Raji (cell line): ENCODE measurements at regions not wholly inside any gene's neighbourhood (a gene's known extent, or its start where the extent isn't known, plus 50 kb on each side); places are given as distances from the start of the nearest gene placed in this dataset.

Experiments
- POLR2A ChIP-seq: IDR thresholded peaks from 2 replicates; pipeline ENCODE4 v1.6.1; 2011; ENCODE audit warnings: low read depth, low read length, control low read depth; ENCODE audit not compliant: insufficient read depth

DNA sequence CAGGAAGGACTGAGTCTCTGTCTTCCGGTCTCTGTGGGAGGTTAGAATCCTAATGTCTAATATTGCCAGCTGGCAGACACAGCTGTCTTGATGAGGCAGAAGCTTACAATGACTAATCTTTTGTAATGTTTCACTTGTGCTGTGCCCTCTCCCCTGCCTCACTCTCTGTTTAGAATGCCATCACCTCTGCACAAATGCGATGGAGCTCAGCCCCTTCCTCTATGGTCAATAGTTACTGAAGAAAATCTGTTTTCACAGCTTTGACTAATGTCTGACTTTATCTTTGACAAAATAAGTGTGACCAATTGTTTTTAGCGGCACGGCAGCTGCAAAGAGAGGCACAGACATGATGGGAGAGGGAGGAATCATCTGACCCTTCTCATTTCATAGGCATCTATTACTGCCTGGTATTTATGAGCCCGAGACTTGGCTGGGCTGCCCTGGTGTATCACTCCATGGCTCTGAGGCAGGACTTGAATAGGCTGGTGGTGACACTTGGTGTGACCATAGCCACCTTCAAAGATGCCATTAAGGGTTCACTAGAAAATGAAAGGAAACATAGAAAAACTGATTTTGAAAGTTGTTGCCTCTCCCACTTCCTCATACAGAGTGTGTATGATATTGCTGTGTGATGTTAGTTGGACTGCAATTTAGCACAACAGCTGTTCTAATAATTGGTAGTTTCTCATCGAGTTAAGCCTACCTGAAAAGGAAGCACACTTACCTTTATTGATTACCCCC lies 163.2 kb upstream of the NBPF11 start:
- no peak for TF ChIP-seq POLR2A

DNA sequence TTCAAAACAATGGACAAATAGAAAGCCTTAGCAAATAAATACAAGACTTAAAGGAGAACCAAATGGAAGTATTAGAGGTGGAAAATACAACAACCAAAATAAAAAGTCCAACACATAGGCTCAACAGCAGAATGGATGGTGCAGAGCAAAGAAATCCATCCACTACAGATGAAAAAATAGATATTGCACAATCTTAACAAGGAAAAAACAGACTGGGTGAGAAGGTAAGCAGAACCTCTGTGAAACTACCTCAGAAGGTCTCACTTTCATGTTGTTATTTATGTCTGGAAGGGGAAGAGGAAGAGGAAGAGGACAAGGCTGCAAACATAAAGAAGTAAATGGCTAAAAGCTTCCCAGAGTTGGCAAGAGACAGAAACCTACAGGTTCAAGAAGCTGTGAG lies 158.7 kb upstream of the NBPF11 start:
- TF ChIP-seq POLR2A = no peak

DNA sequence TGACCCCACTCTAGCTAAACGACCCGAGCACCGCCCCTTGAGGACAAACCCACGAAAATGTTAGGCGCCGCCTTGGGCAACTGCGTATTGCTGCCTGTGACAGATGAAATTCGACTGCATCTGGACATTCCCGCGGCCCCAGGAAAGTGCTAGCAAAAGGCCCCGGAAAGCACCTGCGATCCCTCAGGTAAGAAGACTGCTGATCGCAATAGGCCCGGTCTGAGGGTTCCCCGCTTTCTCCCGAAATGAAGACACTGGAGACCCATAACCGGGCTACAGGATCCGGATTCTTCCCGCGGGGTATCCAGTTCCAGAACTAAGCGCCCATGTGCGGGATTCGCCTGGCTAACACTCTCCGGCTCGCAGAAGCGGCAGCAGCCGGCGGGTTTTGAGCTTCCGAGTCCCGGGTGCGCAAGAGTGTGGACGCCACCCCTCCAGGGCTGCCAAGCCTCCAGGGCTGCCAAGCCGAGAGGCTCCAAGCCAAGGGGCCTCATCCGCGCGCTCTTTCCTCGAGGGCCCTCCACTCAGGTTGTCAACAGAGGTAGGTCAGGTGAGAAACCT lies 157.9 kb upstream of the NBPF11 start:
- no peak for TF ChIP-seq POLR2A

DNA sequence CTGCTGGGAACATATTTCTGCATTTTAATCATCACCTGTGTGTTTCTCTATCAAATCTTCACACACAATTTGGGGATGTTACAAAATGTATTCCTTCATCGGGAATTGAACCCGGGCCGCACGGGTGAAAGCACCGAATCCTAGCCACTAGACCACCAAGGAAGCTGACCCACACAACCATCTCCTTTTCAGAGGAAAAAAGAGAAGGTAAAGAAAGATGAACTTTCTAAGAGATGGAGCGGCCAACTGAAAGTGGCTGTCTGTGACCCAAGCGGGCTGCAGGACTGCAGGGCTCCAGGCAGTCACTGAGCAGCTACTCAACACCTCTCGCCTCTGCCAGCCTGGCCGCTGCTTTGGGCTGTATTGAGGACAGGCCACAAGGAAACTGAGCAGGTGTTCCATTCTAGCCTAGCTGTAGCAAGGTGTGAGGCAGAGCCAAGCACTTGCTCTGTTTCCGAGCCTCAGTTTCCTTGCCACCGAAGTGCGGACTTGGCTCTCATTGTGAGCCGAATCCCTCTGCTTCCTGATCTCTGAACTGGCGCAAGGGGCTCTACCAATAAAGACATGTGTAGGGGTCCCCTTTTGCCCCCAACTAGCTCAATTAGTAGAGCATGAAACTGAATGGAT lies 156.9 kb upstream of the NBPF11 start:
- TF ChIP-seq POLR2A = no peak

GRCh38 chr1:148307583-148308185 lies 155.6 kb upstream of the NBPF11 start:
- no peak for TF ChIP-seq POLR2A

GRCh38 chr1:148296511-148296910 lies 144.4 kb upstream of the NBPF11 start:
- no peak for TF ChIP-seq POLR2A

DNA sequence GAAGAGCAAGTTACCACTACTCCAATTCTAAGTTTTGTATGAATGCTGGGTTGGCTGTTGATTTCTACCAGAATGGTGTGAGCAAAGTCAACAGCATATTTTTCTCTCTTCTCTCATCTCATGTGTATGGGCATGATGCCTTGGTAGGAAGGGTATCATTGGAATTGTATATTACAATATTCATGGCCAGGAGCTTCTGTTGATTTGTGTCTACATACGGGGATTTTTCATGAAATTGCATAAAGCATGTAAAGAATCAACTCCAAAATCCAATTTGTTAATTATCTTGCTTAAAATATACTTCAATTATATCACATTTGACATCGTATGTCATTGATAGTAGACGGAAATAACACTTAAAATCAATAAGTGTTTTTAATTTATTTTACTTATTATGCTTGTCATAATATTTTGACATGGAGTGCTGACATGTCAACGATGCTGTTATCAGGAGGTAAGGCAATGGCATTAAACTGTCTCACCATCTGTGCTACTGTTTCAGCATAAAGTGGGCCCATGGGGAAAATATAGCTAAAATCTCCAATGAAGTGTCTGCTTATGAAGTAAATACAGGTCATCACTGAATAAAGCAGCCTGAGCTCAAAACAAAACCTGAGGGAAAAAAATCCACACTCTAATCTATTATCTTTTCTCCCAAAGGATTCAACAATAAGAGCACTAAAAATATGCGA lies 142.2 kb upstream of the NBPF11 start:
- no peak for TF ChIP-seq POLR2A

GRCh38 chr1:148293651-148294050 lies 141.6 kb upstream of the NBPF11 start:
- no peak for TF ChIP-seq POLR2A

DNA sequence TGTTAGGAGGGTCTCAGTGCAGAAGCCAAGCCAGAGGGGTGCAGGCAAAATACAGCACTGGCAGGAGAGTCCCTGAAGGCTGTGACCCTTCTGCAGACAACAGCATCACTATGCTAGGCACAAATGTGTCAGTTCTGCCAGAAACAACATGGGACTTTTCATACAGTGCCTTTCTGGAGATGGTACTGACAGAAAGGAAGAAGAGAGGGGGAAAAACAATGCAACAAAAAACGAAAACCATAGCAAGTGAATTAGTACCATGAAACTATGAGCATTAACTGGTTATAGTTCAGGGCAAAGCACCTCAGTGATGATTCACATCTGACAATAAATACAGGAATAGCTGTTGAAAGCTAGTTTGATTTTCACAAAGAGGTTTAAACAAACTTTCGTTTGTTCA lies 140.8 kb upstream of the NBPF11 start:
- no peak for TF ChIP-seq POLR2A

DNA sequence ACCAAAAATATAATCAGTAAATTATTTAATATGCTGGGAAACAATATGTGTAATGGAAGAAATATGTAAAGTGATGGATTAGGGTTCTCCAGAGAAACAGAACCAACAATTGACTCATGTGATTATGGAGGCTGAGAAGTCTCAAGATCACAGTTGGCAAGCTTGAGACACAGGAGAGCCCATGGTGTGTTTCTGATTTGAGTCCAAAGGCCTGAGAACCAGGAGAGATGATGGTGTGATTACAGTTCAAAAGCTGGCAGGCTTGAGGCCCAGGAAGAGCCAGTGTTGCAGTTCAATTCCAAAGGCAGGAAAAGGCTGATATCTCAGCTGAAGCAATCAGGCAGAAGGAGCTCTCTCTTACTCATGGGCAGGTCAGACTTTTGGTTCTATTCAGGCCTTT lies 138.8 kb upstream of the NBPF11 start:
- no peak for TF ChIP-seq POLR2A

DNA sequence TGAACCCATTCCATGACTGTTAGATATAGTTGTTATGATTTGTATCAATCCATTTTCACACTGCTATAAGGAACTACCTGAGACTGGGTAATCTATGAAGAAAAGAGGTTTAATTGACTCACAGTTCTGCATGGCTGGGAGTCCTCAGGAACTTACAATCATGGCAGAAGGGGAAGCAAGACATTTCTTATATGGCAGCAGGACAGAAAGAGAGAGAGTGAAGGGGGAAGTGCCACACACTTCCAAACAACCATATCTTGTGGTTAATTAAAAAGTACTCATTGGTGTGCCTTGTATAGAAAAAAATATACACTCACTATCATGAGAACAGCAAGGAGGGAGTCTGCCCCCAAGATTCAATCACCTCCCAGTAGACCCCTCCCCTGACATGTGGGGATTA lies 137.6 kb upstream of the NBPF11 start:
- no peak for TF ChIP-seq POLR2A

DNA sequence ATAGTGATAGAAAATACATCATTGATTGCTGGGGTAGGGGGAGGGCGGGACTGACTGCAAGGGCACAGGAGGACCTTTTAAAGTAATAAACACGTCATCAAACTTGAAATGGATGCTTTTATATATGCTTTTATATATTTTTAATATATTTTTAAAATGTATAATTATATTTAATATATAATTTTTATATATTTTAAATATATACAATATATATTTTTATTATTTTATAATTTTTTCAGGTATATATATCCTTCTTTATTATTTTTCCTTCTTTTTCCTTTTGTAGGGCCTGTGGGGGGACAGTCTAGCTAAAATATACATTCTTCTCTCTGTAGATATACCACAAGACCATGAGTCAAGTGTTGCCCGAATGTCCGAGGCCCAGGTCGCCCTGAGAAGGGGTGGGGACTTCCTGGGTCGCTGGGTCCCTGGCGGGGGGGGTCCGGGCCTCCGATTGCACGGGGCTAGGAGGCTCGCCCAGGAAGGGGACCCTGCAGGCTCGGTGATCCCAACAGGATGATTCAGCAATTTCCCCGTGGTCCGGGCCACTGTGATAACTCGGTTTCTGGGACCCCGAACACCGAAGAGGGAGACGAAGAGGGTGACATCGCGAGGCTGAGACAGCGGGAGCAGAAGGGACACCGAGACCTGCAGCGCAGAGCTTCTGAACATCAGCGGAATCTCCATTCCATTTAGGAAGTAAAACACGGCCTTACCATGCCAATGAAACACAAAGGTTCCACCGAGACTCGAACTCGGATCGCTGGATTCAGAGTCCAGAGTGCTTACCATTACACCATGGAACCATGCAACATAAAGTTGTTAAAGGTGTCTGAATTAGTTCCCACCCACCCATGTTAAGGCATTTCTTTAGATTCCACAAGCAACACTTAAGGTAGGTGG lies 112.5 kb upstream of the NBPF11 start:
- no peak for TF ChIP-seq POLR2A

DNA sequence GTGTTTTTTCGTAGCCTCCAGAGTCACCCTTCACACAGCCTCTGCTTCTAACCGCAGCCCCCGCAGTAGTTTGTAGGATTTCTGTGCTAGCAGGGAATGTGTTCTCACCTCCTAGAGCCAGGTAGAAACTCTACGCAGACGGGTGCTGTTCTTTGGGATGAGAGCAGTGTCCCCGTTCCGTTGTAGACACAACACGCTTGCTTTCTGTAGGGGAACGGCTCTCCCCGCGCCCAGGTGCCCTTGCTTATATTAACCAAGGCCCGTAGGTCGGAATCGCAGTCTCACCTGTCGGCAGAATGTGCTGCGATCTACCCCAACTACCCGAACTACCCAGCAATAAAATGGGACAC lies 111.8 kb upstream of the NBPF11 start:
- TF ChIP-seq POLR2A = no peak

DNA sequence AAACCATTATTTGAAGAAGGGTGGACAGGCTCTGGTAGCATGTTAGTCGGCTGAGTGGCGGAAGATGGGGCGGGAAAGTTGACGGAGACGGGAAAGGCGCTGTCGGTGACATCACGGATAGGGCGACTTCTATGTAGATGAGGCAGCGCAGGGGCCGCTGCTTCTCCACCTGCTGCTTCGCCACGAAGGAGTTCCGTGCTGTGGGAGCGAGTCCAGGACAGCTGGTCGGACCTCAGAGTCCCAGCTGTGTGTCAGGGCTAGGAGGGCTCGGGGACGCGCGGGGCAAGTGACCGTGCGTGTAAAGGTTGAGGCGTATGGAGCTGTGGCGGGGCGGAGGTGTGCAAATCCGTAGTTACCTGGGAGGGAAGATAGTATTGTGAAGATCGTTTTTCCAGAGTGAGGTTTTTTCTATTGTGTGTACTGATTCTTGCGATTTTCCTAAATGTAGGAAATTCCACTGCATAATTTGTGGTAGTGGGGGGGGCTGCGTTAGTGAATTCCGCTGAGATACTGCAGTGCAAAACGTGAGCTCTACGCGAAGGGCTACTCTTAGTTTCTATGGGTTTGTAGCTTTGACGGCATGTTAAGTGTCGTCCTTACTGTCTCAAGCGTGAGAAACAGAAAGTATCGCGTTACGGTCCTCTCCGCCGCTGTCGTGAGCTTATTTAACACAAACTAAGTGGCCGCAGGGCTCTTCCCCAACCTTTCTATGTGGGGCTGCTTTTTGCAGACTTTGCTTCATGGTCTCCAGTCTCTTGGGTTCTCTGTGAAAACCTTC lies 111.2 kb upstream of the NBPF11 start:
- peak; percentile 98 for TF ChIP-seq POLR2A
